WERI-Rb-1 (cell line): ENCODE measurements at regions not wholly inside any gene's neighbourhood (a gene's known extent, or its start where the extent isn't known, plus 50 kb on each side); places are given as distances from the start of the nearest gene placed in this dataset.

ENCODE experiments used
- DNase-seq: peaks from one replicate; pipeline ENCODE4 v3.0.0-alpha.2; 2020
- H3K27ac ChIP-seq: fragments of 250-450 bp; sonication (Bioruptor Pico); 2 replicates; pipeline ENCODE4 v1.5.1; 2020; ENCODE audit warnings: mild to moderate bottlenecking, moderate library complexity
- H3K27me3 ChIP-seq: fragments of 250-450 bp; sonication (Bioruptor Pico); 2 replicates; pipeline ENCODE4 v1.5.1; 2021; ENCODE audit warnings: mild to moderate bottlenecking, low read depth, moderate library complexity; ENCODE audit not compliant: insufficient read depth, severe bottlenecking
- H3K36me3 ChIP-seq: fragments of 250-450 bp; sonication (Bioruptor Pico); 2 replicates; pipeline ENCODE4 v1.5.1; 2020; ENCODE audit warnings: mild to moderate bottlenecking, moderate library complexity
- H3K4me3 ChIP-seq: 2 replicates; pipeline ENCODE4 v1.5.1; 2011; ENCODE audit warnings: low read depth, mild to moderate bottlenecking, control low read depth, low read length
- H3K9me3 ChIP-seq: fragments of 250-450 bp; sonication (Bioruptor Pico); 2 replicates; pipeline ENCODE4 v1.5.1; 2021; ENCODE audit warnings: mild to moderate bottlenecking, moderate library complexity; ENCODE audit not compliant: severe bottlenecking
- CTCF ChIP-seq: IDR thresholded peaks from 2 replicates; pipeline ENCODE4 v1.5.1; 2011; ENCODE audit warnings: low read depth, mild to moderate bottlenecking, control low read depth, inconsistent platforms, low read length

DNA sequence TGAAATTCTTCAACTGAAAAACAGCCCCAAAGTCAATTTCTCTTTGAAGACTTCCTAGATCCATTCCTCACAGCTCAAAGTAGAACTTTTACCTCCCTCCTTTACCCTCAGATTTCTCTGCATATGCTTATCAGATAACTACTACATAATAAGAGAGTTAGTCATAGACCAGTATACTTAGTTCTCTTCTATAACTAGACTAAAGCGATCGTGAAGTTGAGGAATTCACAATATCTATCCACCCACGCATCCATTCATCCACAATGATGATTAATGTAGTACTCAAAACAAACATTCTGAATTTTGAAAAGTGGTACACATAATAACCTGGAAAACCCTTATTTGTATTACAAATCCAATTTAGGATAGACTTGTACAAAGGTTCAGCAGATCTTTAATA, 800.9 kb upstream of the TENM4 start:
- H3K27me3 ChIP-seq, result peaks cover 10% of the 10 kb centered on the region
- H3K36me3 ChIP-seq, result no peaks in the 10 kb centered on the region
- no peaks in the 10 kb centered on the region for H3K9me3 ChIP-seq
- DNase-seq, result no peak
- no peak overlapping the region for H3K4me3 ChIP-seq
- no peak for TF ChIP-seq CTCF
- no peak overlapping the region for H3K27ac ChIP-seq

- Histone ChIP-seq H3K9me3 (peaks cover 3% of the 10 kb centered on the region), H3K27ac (no peak overlapping the region), H3K4me3 (no peak overlapping the region), H3K27me3 (peaks cover 10% of the 10 kb centered on the region), H3K36me3 (no peaks in the 10 kb centered on the region)
- DNase-seq, result no peak
- no peak for TF ChIP-seq CTCF
Observed at GRCh38 chr11:80240245-80240644, 799.4 kb upstream of the TENM4 start.

DNA sequence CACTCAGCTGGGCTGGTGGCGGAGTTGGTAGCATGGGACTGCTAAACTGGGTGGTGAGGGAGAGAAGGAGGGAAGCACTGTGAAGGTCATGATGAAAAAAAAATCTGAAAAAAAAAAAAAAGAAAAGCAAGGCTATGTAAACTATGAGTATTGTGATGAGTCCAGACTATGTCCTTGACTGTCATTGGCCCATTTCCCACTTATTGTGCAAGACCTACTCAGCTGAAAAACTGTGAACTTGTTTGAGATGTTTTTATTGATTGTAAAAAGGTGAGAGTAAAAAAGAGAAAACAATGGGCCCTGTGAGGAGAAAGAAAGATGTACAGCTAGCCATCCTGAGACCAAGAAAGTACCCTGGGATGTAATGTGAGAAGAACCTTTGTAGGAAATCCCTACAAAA, 798.4 kb upstream of the TENM4 start:
- Histone ChIP-seq H3K36me3 (no peaks in the 10 kb centered on the region), H3K4me3 (no peak overlapping the region), H3K27me3 (peaks cover 13% of the 10 kb centered on the region), H3K9me3 (peaks cover 3% of the 10 kb centered on the region), H3K27ac (no peak overlapping the region)
- DNase-seq, result no peak
- TF ChIP-seq CTCF, result no peak

DNA sequence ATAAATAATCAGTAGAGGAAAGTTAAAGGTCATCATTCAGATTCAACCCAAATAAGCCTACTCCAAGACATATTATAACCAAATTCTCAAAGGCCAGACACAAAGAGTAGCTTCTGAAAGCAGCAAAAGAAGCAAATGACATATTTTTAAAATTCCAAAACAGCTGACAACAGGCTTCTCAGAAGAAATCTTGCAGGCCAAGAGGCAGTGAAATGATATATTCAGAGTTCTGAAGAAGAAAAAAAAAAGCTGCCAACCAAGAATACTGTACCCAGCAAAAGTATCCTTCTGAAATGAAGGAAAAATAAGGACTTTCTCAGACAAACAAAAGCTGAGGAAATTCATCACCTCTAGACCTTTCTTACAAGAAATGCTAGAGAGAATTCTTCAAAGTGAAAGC, 787.1 kb upstream of the TENM4 start:
- TF ChIP-seq CTCF, result no peak
- no peak overlapping the region for H3K27ac ChIP-seq
- no peaks in the 10 kb centered on the region for H3K36me3 ChIP-seq
- H3K27me3 ChIP-seq, result peaks cover 9% of the 10 kb centered on the region
- peaks cover 2% of the 10 kb centered on the region for H3K9me3 ChIP-seq
- no peak overlapping the region for H3K4me3 ChIP-seq
- DNase-seq, result no peak

- Histone ChIP-seq H3K27me3 (peaks cover 23% of the 10 kb centered on the region), H3K27ac (no peak overlapping the region), H3K36me3 (no peaks in the 10 kb centered on the region), H3K9me3 (no peaks in the 10 kb centered on the region), H3K4me3 (no peak overlapping the region)
- no peak for TF ChIP-seq CTCF
- DNase-seq, result no peak
Observed at GRCh38 chr11:80214413-80214812, 773.6 kb upstream of the TENM4 start.

DNA sequence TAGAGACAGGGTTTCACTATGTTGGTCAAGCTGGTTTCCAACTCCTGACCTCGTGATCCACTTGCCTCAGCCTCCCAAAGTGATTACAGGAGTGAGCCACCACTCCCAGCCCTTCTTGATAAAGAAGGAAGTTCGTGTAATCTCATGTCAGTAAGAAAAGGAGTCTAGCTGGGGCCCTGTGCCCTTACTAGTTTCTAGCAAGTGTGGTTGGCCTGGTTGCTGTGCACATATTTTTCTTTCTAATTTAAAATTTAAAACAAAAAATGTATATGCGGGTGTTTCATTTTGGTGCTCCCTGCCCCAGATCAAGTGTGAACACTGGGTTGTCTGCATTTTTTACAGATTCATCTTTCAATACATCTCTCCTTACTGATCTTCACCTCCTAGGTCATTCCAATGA, 770.8 kb upstream of the TENM4 start:
- Histone ChIP-seq H3K27ac (no peak overlapping the region), H3K27me3 (peaks cover 31% of the 10 kb centered on the region), H3K9me3 (no peaks in the 10 kb centered on the region), H3K36me3 (no peaks in the 10 kb centered on the region), H3K4me3 (no peak overlapping the region)
- TF ChIP-seq CTCF, result no peak
- DNase-seq, result no peak
